H1 (cell line): ENCODE measurements at regions not wholly inside any gene's neighbourhood (a gene's known extent, or its start where the extent isn't known, plus 50 kb on each side); places are given as distances from the start of the nearest gene placed in this dataset.

Experiments used
- CTCF ChIA-PET: fragments of 300-600 bp; sonication (Branson Sonifier 250); formaldehyde crosslinking; loops from one replicate; lab custom pipeline; 2021; ENCODE audit not compliant: partially characterized antibody; lab: Charles Lee
- POLR2A ChIA-PET: fragments of 300-600 bp; sonication (Branson Sonifier 250); formaldehyde crosslinking; loops from one replicate; lab custom pipeline; 2021; ENCODE audit warnings: inconsistent platforms; ENCODE audit not compliant: partially characterized antibody; lab: Charles Lee
- DNase-seq, 2 experiments: peaks; one replicate each; pipeline versions ENCODE4 v3.0.0 to v3.0.0-alpha.2; 2010 to 2022; ENCODE audit warnings: low spot score in 2 of 2, low read depth in 1 of 2, mixed read lengths in 1 of 2
- FAIRE-seq: peaks from 2 replicates; lab custom pipeline; 2011; peaks lifted over from hg19 to GRCh38; lab: Jason Lieb, UNC
- H2AFZ ChIP-seq: 2 replicates; pipeline ENCODE4 v1.8.1; 2012; ENCODE audit warnings: low read length, inconsistent platforms
- H2AK5ac ChIP-seq: 2 replicates; pipeline ENCODE4 v1.6.1; 2013; ENCODE audit warnings: low read depth, low read length
- H2BK120ac ChIP-seq: replicated peaks from 2 replicates; pipeline ENCODE3; 2013; ENCODE audit warnings: low read depth, low read length, inconsistent platforms
- H2BK12ac ChIP-seq: 2 replicates; pipeline ENCODE4 v1.6.1; 2013; ENCODE audit warnings: low read depth, low read length
- H2BK15ac ChIP-seq: 2 replicates; pipeline ENCODE4 v1.6.1; 2013; ENCODE audit warnings: low read length
- H2BK20ac ChIP-seq: 2 replicates; pipeline ENCODE4 v1.6.1; 2013; ENCODE audit warnings: low read length
- H2BK5ac ChIP-seq: 2 replicates; pipeline ENCODE4 v1.6.1; 2013; ENCODE audit warnings: low read depth, low read length
- H3K14ac ChIP-seq: 2 replicates; pipeline ENCODE4 v1.6.1; 2013; ENCODE audit warnings: inconsistent platforms; ENCODE audit not compliant: insufficient read length
- H3K18ac ChIP-seq: 2 replicates; pipeline ENCODE4 v1.6.1; 2013; ENCODE audit warnings: low read length; ENCODE audit errors: extremely low read depth
- H3K23ac ChIP-seq: 2 replicates; pipeline ENCODE4 v1.6.1; 2013; ENCODE audit warnings: inconsistent platforms; ENCODE audit not compliant: insufficient read length
- H3K23me2 ChIP-seq: 2 replicates; pipeline ENCODE4 v1.6.1; 2013; ENCODE audit warnings: low read depth, low read length
- H3K27ac ChIP-seq: 2 replicates; pipeline ENCODE4 v1.6.1; 2011; ENCODE audit warnings: low read depth, low read length, inconsistent platforms
- H3K27me3 ChIP-seq, 4 experiments: replicated peaks in 1 of 4; 1 replicate in 1 of 4; 2 replicates in 3 of 4; pipeline versions ENCODE4 v1.6.1 to v1.8.1; 2011 to 2013; ENCODE audit warnings: low read length in 3 of 4, mild to moderate bottlenecking in 3 of 4, inconsistent platforms in 2 of 4, mixed read lengths in 2 of 4, moderate library complexity in 1 of 4; ENCODE audit not compliant: control insufficient read depth in 3 of 4, insufficient read depth in 3 of 4; ENCODE audit errors: extremely low read depth in 1 of 4
- H3K36me3 ChIP-seq, 4 experiments: 2 replicates each; pipeline versions ENCODE4 v1.6.1 to v1.8.1; 2011 to 2013; ENCODE audit warnings: mild to moderate bottlenecking in 4 of 4, low read length in 3 of 4, moderate library complexity in 2 of 4, control low read depth in 1 of 4, inconsistent platforms in 1 of 4; ENCODE audit not compliant: insufficient read depth in 4 of 4, control insufficient read depth in 2 of 4
- H3K4ac ChIP-seq: replicated peaks from 2 replicates; pipeline ENCODE3; 2013; ENCODE audit warnings: low read length, low read depth, mixed read lengths, inconsistent platforms; ENCODE audit not compliant: insufficient read length
- H3K4me1 ChIP-seq, 4 experiments: replicated peaks in 1 of 4; 1 replicate in 1 of 4; 2 replicates in 3 of 4; pipeline versions ENCODE4 v1.6.1 to v1.8.1; 2011 to 2013; ENCODE audit warnings: low read length in 3 of 4, inconsistent platforms in 2 of 4, mixed read lengths in 1 of 4; ENCODE audit not compliant: insufficient read depth in 4 of 4, control insufficient read depth in 3 of 4
- H3K4me2 ChIP-seq, 2 experiments: 2 replicates each; pipeline versions ENCODE4 v1.6.1 to v1.8.1; 2011 to 2013; ENCODE audit warnings: low read depth in 2 of 2, low read length in 2 of 2, control low read depth in 1 of 2, inconsistent platforms in 1 of 2, mild to moderate bottlenecking in 1 of 2; ENCODE audit not compliant: insufficient read depth in 1 of 2
- H3K4me3 ChIP-seq, 4 experiments: fragments of 200-600, 300-600 bp in 1 of 4; sonication (generic), shearing (Covaris generic), sonication (Bioruptor Twin) in 1 of 4; 2 replicates each; pipeline versions ENCODE4 v1.5.1 to v1.8.1; 2011 to 2016; ENCODE audit warnings: low read length in 4 of 4, low read depth in 3 of 4, control low read depth in 2 of 4, inconsistent platforms in 2 of 4, mild to moderate bottlenecking in 2 of 4, mixed read lengths in 1 of 4, moderate library complexity in 1 of 4; ENCODE audit not compliant: insufficient read depth in 2 of 4; ENCODE audit errors: extremely low read depth in 1 of 4
- H3K56ac ChIP-seq: replicated peaks from 2 replicates; pipeline ENCODE3; 2013; ENCODE audit warnings: low read depth, mild to moderate bottlenecking, mixed read lengths, low read length, inconsistent platforms; ENCODE audit not compliant: insufficient read length
- H3K79me1 ChIP-seq: 2 replicates; pipeline ENCODE4 v1.6.1; 2013; ENCODE audit warnings: low read depth, low read length, control low read depth
- H3K79me2 ChIP-seq, 2 experiments: 2 replicates each; pipeline versions ENCODE4 v1.6.1 to v1.8.1; 2012 to 2013; ENCODE audit warnings: low read length in 2 of 2, mild to moderate bottlenecking in 2 of 2, inconsistent platforms in 1 of 2; ENCODE audit not compliant: insufficient read depth in 2 of 2, control insufficient read depth in 1 of 2
- H3K9ac ChIP-seq, 4 experiments: replicated peaks in 1 of 4; 1 replicate in 1 of 4; 2 replicates in 3 of 4; pipeline versions ENCODE4 v1.6.1 to v1.8.1; 2011 to 2013; ENCODE audit warnings: low read depth in 3 of 4, low read length in 3 of 4, control low read depth in 2 of 4, mild to moderate bottlenecking in 2 of 4, moderate library complexity in 2 of 4, inconsistent platforms in 1 of 4; ENCODE audit errors: extremely low read depth in 1 of 4
- H3K9me3 ChIP-seq, 2 experiments: 2 replicates each; pipeline versions ENCODE4 v1.6.1 to v1.8.1; 2012 to 2013; ENCODE audit warnings: mild to moderate bottlenecking in 2 of 2, moderate library complexity in 2 of 2, control low read depth in 1 of 2, inconsistent platforms in 1 of 2, low read depth in 1 of 2, low read length in 1 of 2, mixed read lengths in 1 of 2; ENCODE audit not compliant: insufficient read depth in 2 of 2
- H4K20me1 ChIP-seq, 2 experiments: replicated peaks in 1 of 2; 2 replicates each; pipeline versions ENCODE3 to v1.8.1; 2011 to 2013; ENCODE audit warnings: inconsistent platforms in 2 of 2, low read length in 2 of 2, mild to moderate bottlenecking in 1 of 2; ENCODE audit not compliant: insufficient read depth in 2 of 2, control insufficient read depth in 1 of 2
- H4K5ac ChIP-seq: 2 replicates; pipeline ENCODE4 v1.6.1; 2013; ENCODE audit warnings: low read length, low read depth, mixed read lengths, inconsistent platforms; ENCODE audit not compliant: insufficient read length
- H4K8ac ChIP-seq: 2 replicates; pipeline ENCODE4 v1.8.0; 2013; ENCODE audit warnings: mild to moderate bottlenecking, moderate library complexity, low read length, inconsistent platforms; ENCODE audit not compliant: insufficient read depth; ENCODE audit errors: extremely low read depth
- H4K91ac ChIP-seq: replicated peaks from 2 replicates; pipeline ENCODE3; 2013; ENCODE audit warnings: low read length, mixed read lengths, inconsistent platforms; ENCODE audit not compliant: insufficient read length
- CBX8 ChIP-seq: fragments of 300-800, 300-1000 bp; sonication (generic); IDR thresholded peaks from 2 replicates; pipeline ENCODE4 v1.7.1; 2016; ENCODE audit warnings: low read depth, low read length, borderline replicate concordance
- CEBPB ChIP-seq: IDR thresholded peaks from 2 replicates; pipeline ENCODE4 v1.6.1; 2012; ENCODE audit warnings: low read depth, low read length
- CTCF ChIP-seq, 3 experiments: IDR thresholded peaks; 1 replicate in 2 of 3; 2 replicates in 1 of 3; pipeline versions ENCODE4 v1.5.1 to v1.6.1; 2011; ENCODE audit warnings: low read length in 3 of 3, mild to moderate bottlenecking in 3 of 3, inconsistent platforms in 2 of 3, low read depth in 1 of 3, moderate library complexity in 1 of 3; ENCODE audit not compliant: insufficient read depth in 1 of 3; ENCODE audit errors: control extremely low read depth in 1 of 3
- EGR1 ChIP-seq: IDR thresholded peaks from 2 replicates; pipeline ENCODE4 v1.6.1; 2011; ENCODE audit warnings: low read depth, low read length, borderline replicate concordance
- HDAC2 ChIP-seq, 2 experiments: fragments of 300-600 bp in 1 of 2; sonication (generic) in 1 of 2; IDR thresholded peaks; 2 replicates each; pipeline ENCODE4 v1.6.1; 2011 to 2012; ENCODE audit warnings: low read depth in 2 of 2, low read length in 2 of 2, mild to moderate bottlenecking in 2 of 2, moderate library complexity in 2 of 2, borderline replicate concordance in 1 of 2, inconsistent platforms in 1 of 2
- KDM4A ChIP-seq: IDR thresholded peaks from one replicate; pipeline ENCODE4 v1.7.1; 2012; ENCODE audit warnings: low read depth, mild to moderate bottlenecking, moderate library complexity, low read length, inconsistent platforms; ENCODE audit not compliant: severe bottlenecking
- MAFK ChIP-seq: IDR thresholded peaks from 2 replicates; pipeline ENCODE4 v1.6.1; 2012; ENCODE audit warnings: low read depth, mild to moderate bottlenecking, improper control_type of control experiment, low read length
- POU5F1 ChIP-seq: IDR thresholded peaks from 2 replicates; pipeline ENCODE4 v1.6.1; 2011; ENCODE audit warnings: low read depth, mild to moderate bottlenecking, low read length, moderate library complexity
- RNF2 ChIP-seq: fragments of 200-900, 300-1000 bp; sonication (generic); IDR thresholded peaks from 2 replicates; pipeline ENCODE4 v1.7.1; 2016; ENCODE audit warnings: borderline replicate concordance, low read depth, mild to moderate bottlenecking, antibody characterized with exemption, low read length; ENCODE audit not compliant: poor library complexity, severe bottlenecking; ENCODE audit errors: missing control alignments
- RXRA ChIP-seq: IDR thresholded peaks from 2 replicates; pipeline ENCODE4 v1.6.1; 2011; ENCODE audit warnings: low read depth, mild to moderate bottlenecking, low read length, moderate library complexity; ENCODE audit not compliant: insufficient read depth
- SIRT6 ChIP-seq: IDR thresholded peaks from one replicate; pipeline ENCODE4 v1.7.1; 2012; ENCODE audit warnings: low read length, inconsistent platforms
- WGBS, 2 experiments: shearing (Covaris generic) in 1 of 2; methylation state at CpG; one replicate each; pipeline versions ENCODE4 v1.1.6 to v1.1.7; 2013 to 2015; ENCODE audit warnings: low lambda C conversion rate in 2 of 2, mixed read lengths in 2 of 2, inconsistent platforms in 1 of 2, low coverage in 1 of 2, missing lambda C conversion rate in 1 of 2; ENCODE audit not compliant: insufficient replicate concordance in 2 of 2, insufficient coverage in 1 of 2, insufficient read length in 1 of 2; ENCODE audit errors: extremely low coverage in 1 of 2, missing lambda C conversion rate in 1 of 2; 5-methylcytosine and 5-hydroxymethylcytosine counted together

- Histone ChIP-seq H3K18ac (no peak overlapping the region), H4K8ac (no peak overlapping the region), H2BK20ac (no peak overlapping the region), H4K5ac (no peak overlapping the region), H2BK120ac (no peak overlapping the region), H3K4me3 (no peak overlapping the region), H3K23ac (no peak overlapping the region), H3K14ac (no peak overlapping the region), H3K4me2 (no peak overlapping the region), H2BK15ac (no peak overlapping the region), H3K23me2 (no peaks in the 10 kb centered on the region; the same call in 1 of the 2 replicates), H3K56ac (no peak overlapping the region), H3K27ac (no peak overlapping the region), H3K79me2 (no peaks in the 10 kb centered on the region), H3K4me1 (no peaks in the 10 kb centered on the region), H3K9me3 (peaks cover 44 to 77% of the 10 kb centered on the region in 2 experiments; a peak in 3 of 4 replicates), H2AFZ (no peak overlapping the region), H2AK5ac (no peak overlapping the region), H2BK12ac (no peak overlapping the region), H3K27me3 (no peaks in the 10 kb centered on the region), H3K36me3 (no peaks in the 10 kb centered on the region; a peak in 1 of 8 replicates), H3K79me1 (no peaks in the 10 kb centered on the region), H2BK5ac (no peak overlapping the region), H4K20me1 (no peaks in the 10 kb centered on the region), H3K9ac (no peak overlapping the region), H3K4ac (no peak overlapping the region), H4K91ac (no peak overlapping the region)
- FAIRE-seq (no peak), DNase-seq (no peak)
- 71% methylated on average over 4 of the region's 4 CpGs; no CpG with 5 or more reads in 1 of the 2 experiments for WGBS, 2 experiments
- CTCF ChIA-PET: no interaction called here
- POLR2A ChIA-PET: no interaction called here
- no peak for TF ChIP-seq RNF2
- no peak for TF ChIP-seq MAFK
- TF ChIP-seq EGR1: no peak
- TF ChIP-seq HDAC2 (IDR thresholded peaks at IDR 0.05; ENCODE audit: borderline replicate concordance in 1 of 2, low read depth in 2 of 2, low read length in 2 of 2): no peak
- no peak for TF ChIP-seq RXRA
- TF ChIP-seq CBX8: no peak
- no peak for TF ChIP-seq CTCF (IDR thresholded peaks at IDR 0.05; ENCODE audit: control extremely low read depth in 1 of 3, insufficient read depth in 1 of 3, low read depth in 1 of 3, low read length in 3 of 3)
- no peak for TF ChIP-seq SIRT6
- no peak for TF ChIP-seq POU5F1
- TF ChIP-seq KDM4A: no peak
- no peak for TF ChIP-seq CEBPB
Observed at GRCh38 chr17:27086526-27086925, 207.4 kb upstream of the WSB1 start.
